ENCODE measurements at regions not wholly inside any gene's neighbourhood (a gene's known extent, or its start where the extent isn't known, plus 50 kb on each side); places are given as distances from the start of the nearest gene placed in this dataset.

DNA sequence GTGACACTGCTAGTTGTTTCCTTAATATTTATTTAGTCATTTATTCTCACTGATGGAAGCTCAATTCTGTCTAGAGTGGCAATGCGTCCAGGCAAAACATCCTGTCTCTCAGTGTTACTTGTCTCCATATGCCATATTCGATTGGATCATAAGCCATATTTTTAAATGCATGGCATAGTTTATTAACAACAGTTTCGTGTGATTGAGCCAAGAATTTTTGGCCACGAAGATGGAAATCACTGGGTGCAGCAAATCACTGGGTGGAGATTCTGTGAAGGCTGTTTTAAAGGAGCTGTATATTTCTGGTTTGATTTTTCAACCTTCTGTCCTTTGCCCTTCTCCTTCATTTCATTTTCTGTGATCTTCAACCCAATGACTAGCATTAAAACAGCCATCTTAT lies 205.2 kb downstream of the JRKL start:
- no peak overlapping the region for H3K27ac ChIP-seq
- DNase-seq (ENCODE audit: low spot score), result no peak
- ChIA-PET CTCF (no interaction called here), POLR2A (ENCODE audit: low non-redundant PET) (no interaction called here)
- TF ChIP-seq CTCF (conservative IDR thresholded peaks at IDR 0.05; ENCODE audit: low read depth), result no peak

DNA sequence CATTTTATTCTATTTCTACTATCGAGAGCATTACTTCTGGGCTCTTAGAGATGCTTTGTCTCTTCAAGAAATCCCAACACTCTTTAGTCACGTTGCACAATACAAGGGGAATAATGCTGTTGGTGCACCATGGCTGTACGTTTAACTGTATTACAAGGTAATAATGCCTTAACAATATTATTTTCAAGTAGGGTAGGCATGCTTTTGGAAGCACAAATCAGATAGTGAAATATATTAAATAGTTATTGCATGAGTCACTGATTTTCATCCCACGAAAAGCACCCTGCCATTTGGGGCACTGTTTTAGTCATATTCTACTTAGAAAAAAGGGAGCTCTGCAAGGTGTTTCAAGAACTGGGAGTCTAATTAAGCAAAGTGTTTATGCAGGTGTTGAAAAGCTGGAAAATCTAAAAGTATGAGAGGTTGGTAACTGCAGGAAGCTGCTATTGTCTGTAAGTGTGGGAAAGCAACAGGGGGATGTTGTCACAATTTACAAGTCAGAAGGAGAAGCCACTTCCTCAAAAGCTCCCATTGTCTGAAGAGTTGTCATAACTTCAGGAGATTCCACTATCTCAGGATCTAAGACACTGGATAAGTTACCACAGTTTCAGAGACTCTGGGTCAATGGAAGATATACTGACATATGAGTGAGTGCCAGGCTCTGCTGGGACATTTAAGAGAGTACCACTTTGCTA lies 218.2 kb downstream of the JRKL start:
- peak; percentile 3 for DNase-seq (ENCODE audit: low spot score)
- ChIA-PET CTCF (no interaction called here), POLR2A (ENCODE audit: low non-redundant PET) (no interaction called here)
- H3K27ac ChIP-seq, result no peak overlapping the region
- no peak for TF ChIP-seq CTCF (conservative IDR thresholded peaks at IDR 0.05; ENCODE audit: low read depth)

DNA sequence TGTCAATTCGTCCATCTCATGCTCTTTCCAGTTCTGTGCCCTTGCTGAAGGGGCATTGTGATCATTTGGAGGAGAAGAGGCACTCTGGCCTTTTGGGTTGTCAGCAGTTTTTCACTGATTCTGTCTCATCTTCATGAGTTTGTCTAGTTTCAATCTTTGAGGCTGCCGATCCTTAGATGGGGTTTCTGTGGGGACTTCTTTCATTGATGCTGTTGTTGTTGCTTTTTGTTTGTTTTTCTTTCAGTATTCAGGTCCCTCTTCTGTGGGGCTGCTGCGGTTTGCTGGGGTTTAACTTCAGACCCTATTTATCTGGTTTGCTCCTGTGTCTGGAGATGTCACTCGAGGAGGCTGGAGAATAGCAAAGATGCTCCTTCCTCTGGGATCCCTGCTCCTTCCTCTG lies 224.3 kb downstream of the JRKL start:
- CTCF ChIA-PET, result no interaction called here
- H3K27ac ChIP-seq, result no peak overlapping the region
- POLR2A ChIA-PET (ENCODE audit: low non-redundant PET), result no interaction called here
- TF ChIP-seq CTCF (conservative IDR thresholded peaks at IDR 0.05; ENCODE audit: low read depth), result no peak
- no peak for DNase-seq (ENCODE audit: low spot score)

DNA sequence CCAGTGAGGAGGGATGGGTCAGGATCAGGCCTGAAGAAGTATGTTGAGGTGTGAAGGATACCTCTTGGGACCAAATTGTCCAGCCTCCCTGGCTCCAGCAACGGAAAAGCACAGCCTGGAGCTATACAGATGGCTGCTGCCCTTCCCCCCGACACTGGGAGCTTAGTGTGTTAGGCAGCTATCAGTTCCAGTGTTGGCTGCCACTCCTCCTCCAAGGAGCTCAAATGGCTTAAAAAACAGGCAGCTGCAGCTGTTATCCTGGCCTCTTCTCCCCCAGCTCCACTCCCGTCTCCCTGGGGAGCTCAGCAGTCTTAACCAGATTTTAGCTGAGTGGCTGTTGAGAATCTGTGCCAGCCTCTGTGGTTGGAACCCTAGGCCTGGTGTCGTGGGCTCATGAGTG lies 225.0 kb downstream of the JRKL start:
- no peak overlapping the region for H3K27ac ChIP-seq
- ChIA-PET CTCF (interaction anchor here (0.6 kb wide), 1 partner anchor 898 kb away, joined by 7 read pairs; no protein-coding TSS in a partner anchor), POLR2A (ENCODE audit: low non-redundant PET) (no interaction called here)
- no peak for TF ChIP-seq CTCF (conservative IDR thresholded peaks at IDR 0.05; ENCODE audit: low read depth)
- no peak for DNase-seq (ENCODE audit: low spot score)

DNA sequence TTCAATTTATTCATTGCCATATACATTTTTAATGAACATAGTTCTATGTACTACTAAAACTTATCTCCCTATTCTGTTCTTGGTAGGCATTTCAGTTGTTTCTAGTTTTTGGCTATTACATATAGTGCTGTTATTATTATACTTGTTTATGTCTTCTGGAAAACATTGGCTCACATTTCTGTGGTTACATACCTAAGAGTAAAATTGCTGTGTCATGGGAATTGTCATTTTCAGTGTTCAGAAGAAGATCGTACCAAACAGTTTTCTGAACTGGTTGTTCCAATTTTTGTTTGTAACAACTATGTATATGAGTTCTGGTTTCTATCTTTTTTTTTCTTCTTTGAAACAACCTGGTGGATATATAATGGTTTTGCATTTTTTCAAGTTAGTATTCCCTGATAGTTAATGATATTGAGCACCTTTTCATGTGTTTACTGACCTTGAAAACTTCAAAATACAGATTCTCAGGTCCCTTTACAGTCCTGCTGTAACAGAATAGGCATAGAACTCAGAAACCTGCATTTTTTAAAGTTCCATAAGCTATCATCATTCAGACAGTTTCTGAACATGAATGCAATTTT lies 230.7 kb downstream of the JRKL start:
- ChIA-PET POLR2A (ENCODE audit: low non-redundant PET) (no interaction called here), CTCF (no interaction called here)
- no peak overlapping the region for H3K27ac ChIP-seq
- no peak for DNase-seq (ENCODE audit: low spot score)
- no peak for TF ChIP-seq CTCF (conservative IDR thresholded peaks at IDR 0.05; ENCODE audit: low read depth)

GRCh38 chr11:96621161-96621560 lies 231.3 kb downstream of the JRKL start:
- CTCF ChIA-PET, result no interaction called here
- DNase-seq (ENCODE audit: low spot score), result no peak
- POLR2A ChIA-PET (ENCODE audit: low non-redundant PET), result no interaction called here
- TF ChIP-seq CTCF (conservative IDR thresholded peaks at IDR 0.05; ENCODE audit: low read depth), result no peak
- no peak overlapping the region for H3K27ac ChIP-seq

Measured in RWPE1 (cell line).